MM.1S (cell line): ENCODE measurements at regions not wholly inside any gene's neighbourhood (a gene's known extent, or its start where the extent isn't known, plus 50 kb on each side); places are given as distances from the start of the nearest gene placed in this dataset.

Source experiments
- DNase-seq: peaks from one replicate; pipeline ENCODE4 v3.0.0-alpha.2; 2015
- H2AFZ ChIP-seq: fragments of 300-600 bp; sonication (generic); 2 replicates; pipeline ENCODE4 v1.6.0; 2016; ENCODE audit warnings: antibody characterized with exemption, low read length
- H3F3A ChIP-seq: fragments of 300-600 bp; sonication (generic); 2 replicates; pipeline ENCODE4 v1.6.1; 2016; ENCODE audit warnings: mild to moderate bottlenecking, antibody characterized with exemption, low read length, moderate library complexity, mixed read lengths; ENCODE audit not compliant: insufficient read depth
- H3K27ac ChIP-seq: fragments of 300-600 bp; sonication (generic); 2 replicates; pipeline ENCODE4 v1.5.1; 2016; ENCODE audit warnings: mild to moderate bottlenecking, low read length
- H3K27me3 ChIP-seq: fragments of 300-600 bp; sonication (generic); replicated peaks from 2 replicates; pipeline ENCODE4 v1.6.0; 2016; ENCODE audit warnings: low read length; ENCODE audit not compliant: insufficient read depth
- H3K36me3 ChIP-seq: fragments of 300-600 bp; sonication (generic); replicated peaks from 2 replicates; pipeline ENCODE4 v1.6.1; 2016; ENCODE audit warnings: mild to moderate bottlenecking, low read length, mixed read lengths; ENCODE audit not compliant: insufficient read depth
- H3K4me1 ChIP-seq: fragments of 300-600 bp; sonication (generic); 2 replicates; pipeline ENCODE4 v1.6.1; 2016; ENCODE audit warnings: low read length, mixed read lengths
- H3K4me2 ChIP-seq: fragments of 300-600 bp; sonication (generic); 2 replicates; pipeline ENCODE4 v1.6.0; 2016; ENCODE audit warnings: low read depth, low read length
- H3K4me3 ChIP-seq: fragments of 300-600 bp; sonication (generic); 2 replicates; pipeline ENCODE4 v1.5.1; 2016; ENCODE audit warnings: low read length, mixed read lengths
- H3K79me2 ChIP-seq: fragments of 300-600 bp; sonication (generic); 2 replicates; pipeline ENCODE4 v1.6.1; 2016; ENCODE audit warnings: mixed run types, low read length, mixed read lengths
- H3K9ac ChIP-seq: fragments of 300-600 bp; sonication (generic); 2 replicates; pipeline ENCODE4 v1.6.1; 2016; ENCODE audit warnings: low read length, mixed read lengths
- H3K9me2 ChIP-seq: fragments of 300-600 bp; sonication (generic); replicated peaks from 2 replicates; pipeline ENCODE4 v1.6.1; 2016; ENCODE audit warnings: mild to moderate bottlenecking, low read length, mixed read lengths; ENCODE audit not compliant: insufficient read depth
- H3K9me3 ChIP-seq: fragments of 300-600 bp; sonication (generic); replicated peaks from 2 replicates; pipeline ENCODE4 v1.6.1; 2016; ENCODE audit warnings: mild to moderate bottlenecking, low read length, mixed read lengths; ENCODE audit not compliant: insufficient read depth
- H4K20me1 ChIP-seq: fragments of 300-600 bp; sonication (generic); 2 replicates; pipeline ENCODE4 v1.6.1; 2016; ENCODE audit warnings: mild to moderate bottlenecking, low read length, moderate library complexity, mixed read lengths; ENCODE audit not compliant: insufficient read depth
- CTCF ChIP-seq: fragments of 300-600 bp; sonication (generic); IDR thresholded peaks from 2 replicates; pipeline ENCODE4 v1.5.1; 2016; ENCODE audit warnings: antibody characterized with exemption, low read length, mixed read lengths
- EZH2 ChIP-seq: fragments of 300-600 bp; sonication (generic); optimal IDR thresholded peaks from 2 replicates; pipeline ENCODE3; 2017; ENCODE audit warnings: low read depth, mild to moderate bottlenecking, antibody characterized with exemption, low read length, mixed read lengths
- EZH2phosphoT487 ChIP-seq: fragments of 300-600 bp; sonication (generic); IDR thresholded peaks from 2 replicates; pipeline ENCODE4 v1.6.1; 2018; ENCODE audit warnings: antibody characterized with exemption, low read length

- Histone ChIP-seq H4K20me1 (no peaks in the 10 kb centered on the region), H3K27me3 (no peaks in the 10 kb centered on the region), H3K9me3 (no peaks in the 10 kb centered on the region), H3K4me1 (no peaks in the 10 kb centered on the region), H3K36me3 (no peaks in the 10 kb centered on the region), H2AFZ (no peak overlapping the region), H3K27ac (no peak overlapping the region), H3K9me2 (no peaks in the 10 kb centered on the region), H3K9ac (no peak overlapping the region), H3K4me2 (no peak overlapping the region), H3K79me2 (no peaks in the 10 kb centered on the region), H3F3A (no peaks in the 10 kb centered on the region), H3K4me3 (no peak overlapping the region)
- TF ChIP-seq CTCF (no peak), EZH2 (no peak), EZH2phosphoT487 (no peak)
- DNase-seq: no peak
Observed at GRCh38 chr11:130645164-130645842, 196.9 kb downstream of the ADAMTS15 start.

GRCh38 chr11:130645843-130646197 is 197.4 kb downstream of the ADAMTS15 start:
- no peaks in the 10 kb centered on the region for H3K79me2 ChIP-seq
- DNase-seq: no peak
- no peak overlapping the region for H3K27ac ChIP-seq
- no peaks in the 10 kb centered on the region for H3K36me3 ChIP-seq
- H3K4me1 ChIP-seq: no peaks in the 10 kb centered on the region
- no peaks in the 10 kb centered on the region for H3K9me2 ChIP-seq
- no peak overlapping the region for H3K4me3 ChIP-seq
- H3K27me3 ChIP-seq: no peaks in the 10 kb centered on the region
- no peaks in the 10 kb centered on the region for H4K20me1 ChIP-seq
- no peak overlapping the region for H2AFZ ChIP-seq
- H3K9ac ChIP-seq: no peak overlapping the region
- H3K9me3 ChIP-seq: no peaks in the 10 kb centered on the region
- TF ChIP-seq EZH2 (no peak), CTCF (no peak)
- no peaks in the 10 kb centered on the region for H3F3A ChIP-seq
- no peak overlapping the region for H3K4me2 ChIP-seq

- no peak overlapping the region for H3K4me2 ChIP-seq
- no peaks in the 10 kb centered on the region for H3K9me3 ChIP-seq
- H3K4me1 ChIP-seq: no peaks in the 10 kb centered on the region
- H3K36me3 ChIP-seq: no peaks in the 10 kb centered on the region
- no peaks in the 10 kb centered on the region for H4K20me1 ChIP-seq
- H3K9ac ChIP-seq: no peak overlapping the region
- no peak for DNase-seq
- H3K27me3 ChIP-seq: no peaks in the 10 kb centered on the region
- no peak overlapping the region for H2AFZ ChIP-seq
- H3F3A ChIP-seq: no peaks in the 10 kb centered on the region
- H3K27ac ChIP-seq: no peak overlapping the region
- TF ChIP-seq CTCF (no peak), EZH2phosphoT487 (no peak), EZH2 (no peak)
- no peaks in the 10 kb centered on the region for H3K79me2 ChIP-seq
- H3K9me2 ChIP-seq: no peaks in the 10 kb centered on the region
- no peak overlapping the region for H3K4me3 ChIP-seq
Observed at GRCh38 chr11:130646881-130647280, 198.4 kb downstream of the ADAMTS15 start.
